SK-N-SH (cell line): ENCODE measurements at regions not wholly inside any gene's neighbourhood (a gene's known extent, or its start where the extent isn't known, plus 50 kb on each side); places are given as distances from the start of the nearest gene placed in this dataset.

Experiments used
- CTCF ChIA-PET: fragments of 300-600, 350-600 bp; formaldehyde crosslinking; extraction: SDS; loops from one replicate; lab custom pipeline; 2021; lab: Yijun Ruan, JAX
- POLR2A ChIA-PET: fragments of 350-600 bp; sonication (Branson Sonifier 250); formaldehyde crosslinking; extraction: SDS; loops from one replicate; lab custom pipeline; 2020; ENCODE audit warnings: antibody characterized with exemption, inconsistent platforms; lab: Yijun Ruan, JAX
- DNase-seq: peaks from one replicate; pipeline ENCODE4 v3.0.0; 2012
- H2AFZ ChIP-seq: fragments of 200-600 bp; sonication (generic); 2 replicates; pipeline ENCODE4 v1.8.1; 2016; ENCODE audit warnings: antibody characterized with exemption, mild to moderate bottlenecking, low read depth
- H3F3A ChIP-seq: fragments of 200-600 bp; sonication (generic); replicated peaks from 2 replicates; pipeline ENCODE3; 2016; ENCODE audit warnings: antibody characterized with exemption, mild to moderate bottlenecking; ENCODE audit not compliant: insufficient read depth
- H3K27ac ChIP-seq, 2 experiments: fragments of 200-500 bp in 1 of 2; fragments of 200-600 bp in 1 of 2; sonication (Bioruptor generic) in 1 of 2; sonication (generic), shearing (Covaris generic) in 1 of 2; 2 replicates each; pipeline versions ENCODE4 v1.5.1 to v1.6.1; 2014 to 2016; ENCODE audit warnings: low read depth in 2 of 2, inconsistent platforms in 1 of 2, low read length in 1 of 2, mild to moderate bottlenecking in 1 of 2, mixed read lengths in 1 of 2
- H3K27me3 ChIP-seq: fragments of 200-600 bp; sonication (generic), shearing (Covaris generic); 2 replicates; pipeline ENCODE4 v1.6.1; 2016; ENCODE audit warnings: mixed run types; ENCODE audit not compliant: insufficient read depth
- H3K36me3 ChIP-seq, 2 experiments: fragments of 200-500 bp in 1 of 2; fragments of 200-600 bp in 1 of 2; sonication (Bioruptor generic) in 1 of 2; sonication (generic) in 1 of 2; replicated peaks in 1 of 2; 2 replicates each; pipeline versions ENCODE3 to v1.5.1; 2014 to 2016; ENCODE audit warnings: low read length in 1 of 2, mild to moderate bottlenecking in 1 of 2; ENCODE audit not compliant: insufficient read depth in 2 of 2, control insufficient read depth in 1 of 2
- H3K4me1 ChIP-seq, 2 experiments: fragments of 200-500 bp in 1 of 2; fragments of 200-600 bp in 1 of 2; sonication (Bioruptor generic) in 1 of 2; sonication (generic), shearing (Covaris generic) in 1 of 2; 2 replicates each; pipeline versions ENCODE4 v1.5.1 to v1.6.1; 2014 to 2016; ENCODE audit warnings: low read depth in 1 of 2, low read length in 1 of 2, mixed run types in 1 of 2; ENCODE audit not compliant: insufficient read depth in 2 of 2, control insufficient read depth in 1 of 2
- H3K4me2 ChIP-seq: fragments of 200-600 bp; sonication (generic), shearing (Covaris generic); 2 replicates; pipeline ENCODE4 v1.6.1; 2017; ENCODE audit warnings: mixed run types
- H3K4me3 ChIP-seq, 2 experiments: fragments of 200-500 bp in 1 of 2; fragments of 200-600 bp in 1 of 2; sonication (Bioruptor generic) in 1 of 2; sonication (generic), shearing (Covaris generic) in 1 of 2; 2 replicates each; pipeline versions ENCODE4 v1.5.1 to v1.8.1; 2014 to 2016; ENCODE audit warnings: low read depth in 2 of 2, inconsistent platforms in 1 of 2, low read length in 1 of 2, mild to moderate bottlenecking in 1 of 2, mixed read lengths in 1 of 2, moderate library complexity in 1 of 2
- H3K79me2 ChIP-seq: fragments of 200-600 bp; sonication (generic); 2 replicates; pipeline ENCODE4 v1.8.1; 2017; ENCODE audit warnings: mild to moderate bottlenecking; ENCODE audit not compliant: insufficient read depth
- H3K9ac ChIP-seq: fragments of 200-600 bp; sonication (generic); 2 replicates; pipeline ENCODE4 v1.6.1; 2017; ENCODE audit warnings: mixed run types
- H3K9me2 ChIP-seq: fragments of 200-600 bp; sonication (generic); 2 replicates; pipeline ENCODE4 v1.6.1; 2017; ENCODE audit warnings: mixed run types
- H3K9me3 ChIP-seq: fragments of 200-600 bp; sonication (generic); 2 replicates; pipeline ENCODE4 v1.6.1; 2017; ENCODE audit warnings: mixed run types, mild to moderate bottlenecking, moderate library complexity
- H4K20me1 ChIP-seq: fragments of 200-600 bp; sonication (generic); 2 replicates; pipeline ENCODE4 v1.6.1; 2017; ENCODE audit warnings: mild to moderate bottlenecking, mixed run types; ENCODE audit not compliant: insufficient read depth
- CHD2 ChIP-seq: fragments of 150-350 bp; IDR thresholded peaks from 2 replicates; pipeline ENCODE4 v1.6.1; 2018; ENCODE audit warnings: low read length; ENCODE audit not compliant: partially characterized antibody
- CTCF ChIP-seq: fragments of 200-600 bp; sonication (generic); IDR thresholded peaks from 2 replicates; pipeline ENCODE4 v1.6.1; 2017; ENCODE audit warnings: antibody characterized with exemption, mild to moderate bottlenecking, moderate library complexity
- ELF1 ChIP-seq: IDR thresholded peaks from 2 replicates; pipeline ENCODE4 v1.4.0; 2012
- EZH2phosphoT487 ChIP-seq: fragments of 200-600 bp; sonication (generic); IDR thresholded peaks from 2 replicates; pipeline ENCODE4 v1.6.1; 2017; ENCODE audit warnings: low read depth, mixed run types, mild to moderate bottlenecking, antibody characterized with exemption, moderate library complexity, borderline replicate concordance
- FOSL2 ChIP-seq: IDR thresholded peaks from 2 replicates; pipeline ENCODE4 v1.4.0; 2012; ENCODE audit warnings: low read depth, mild to moderate bottlenecking, moderate library complexity, borderline replicate concordance
- FOXM1 ChIP-seq: IDR thresholded peaks from 2 replicates; pipeline ENCODE4 v1.4.0; 2012; ENCODE audit warnings: low read depth, mild to moderate bottlenecking
- IRF3 ChIP-seq: fragments of 150-350 bp; IDR thresholded peaks from 2 replicates; pipeline ENCODE4 v1.6.1; 2016; ENCODE audit warnings: mild to moderate bottlenecking, low read depth, low read length
- MAX ChIP-seq: IDR thresholded peaks from 2 replicates; pipeline ENCODE4 v1.4.0; 2012; ENCODE audit warnings: low read depth
- MXI1 ChIP-seq: IDR thresholded peaks from 2 replicates; pipeline ENCODE4 v1.6.1; 2012; ENCODE audit warnings: mild to moderate bottlenecking, low read depth, low read length, improper control_type of control experiment
- NRF1 ChIP-seq: IDR thresholded peaks from 2 replicates; pipeline ENCODE4 v1.6.1; 2012; ENCODE audit warnings: low read depth, mild to moderate bottlenecking, low read length
- POLR2AphosphoS5 ChIP-seq: IDR thresholded peaks from 2 replicates; pipeline ENCODE4 v1.6.1; 2012; ENCODE audit warnings: low read depth, low read length
- RFX5 ChIP-seq: IDR thresholded peaks from 2 replicates; pipeline ENCODE4 v1.6.1; 2012; ENCODE audit warnings: mild to moderate bottlenecking, improper control_type of control experiment, low read length
- RXRA ChIP-seq: IDR thresholded peaks from 2 replicates; pipeline ENCODE4 v1.4.0; 2012; ENCODE audit warnings: low read depth, mild to moderate bottlenecking, borderline replicate concordance
- SIN3A ChIP-seq: IDR thresholded peaks from 2 replicates; pipeline ENCODE4 v1.6.1; 2012; ENCODE audit warnings: low read depth, mild to moderate bottlenecking, low read length, moderate library complexity, borderline replicate concordance
- SMC3 ChIP-seq: IDR thresholded peaks from 2 replicates; pipeline ENCODE4 v1.6.1; 2012; ENCODE audit warnings: low read depth, low read length, improper control_type of control experiment
- TEAD4 ChIP-seq: IDR thresholded peaks from 2 replicates; pipeline ENCODE4 v1.4.0; 2012; ENCODE audit warnings: mild to moderate bottlenecking, borderline replicate concordance; ENCODE audit not compliant: insufficient read depth
- USF1 ChIP-seq: IDR thresholded peaks from 2 replicates; pipeline ENCODE4 v1.4.0; 2012; ENCODE audit warnings: low read depth, borderline replicate concordance
- WGBS: methylation state at CpG from one replicate; pipeline ENCODE4 v1.1.6; 2017; ENCODE audit warnings: low lambda C conversion rate; 5-methylcytosine and 5-hydroxymethylcytosine counted together

- no peaks in the 10 kb centered on the region for H3K36me3 ChIP-seq
- no peak for DNase-seq
- no peaks in the 10 kb centered on the region for H3F3A ChIP-seq
- no peaks in the 10 kb centered on the region for H3K79me2 ChIP-seq
- no peak overlapping the region for H2AFZ ChIP-seq
- CTCF ChIA-PET: no interaction called here
- no peaks in the 10 kb centered on the region for H3K9me3 ChIP-seq
- no peaks in the 10 kb centered on the region for H3K9me2 ChIP-seq
- H3K27me3 ChIP-seq: no peaks in the 10 kb centered on the region
- peaks cover 0 to 3% of the 10 kb centered on the region in 2 experiments; a peak in 1 of 4 replicates for H3K4me1 ChIP-seq
- WGBS: 20% methylated on average over 1 of the region's 9 CpGs
- TF ChIP-seq MAX: no peak
- TF ChIP-seq MXI1: no peak
- no peak for TF ChIP-seq POLR2AphosphoS5
- no peak for TF ChIP-seq RXRA
- no peak overlapping the region for H3K9ac ChIP-seq
- H3K4me3 ChIP-seq: no peak overlapping the region
- no peak overlapping the region for H3K27ac ChIP-seq
- POLR2A ChIA-PET: no interaction called here
- H4K20me1 ChIP-seq: no peaks in the 10 kb centered on the region
- H3K4me2 ChIP-seq: no peak overlapping the region
Measured at GRCh38 chr22:48649031-48649430, 1178.6 kb downstream of the BRD1 start.

- Histone ChIP-seq H3K9me3 (no peaks in the 10 kb centered on the region), H3K9me2 (no peaks in the 10 kb centered on the region), H3K4me3 (no peak overlapping the region), H3K27ac (no peak overlapping the region), H3K9ac (no peak overlapping the region), H3F3A (no peaks in the 10 kb centered on the region), H3K36me3 (no peaks in the 10 kb centered on the region), H3K4me1 (peaks cover 0 to 5% of the 10 kb centered on the region in 2 experiments; a peak in 1 of 4 replicates), H2AFZ (no peak overlapping the region), H4K20me1 (no peaks in the 10 kb centered on the region), H3K27me3 (no peaks in the 10 kb centered on the region), H3K4me2 (no peak overlapping the region), H3K79me2 (no peaks in the 10 kb centered on the region)
- no peak for DNase-seq
- POLR2A ChIA-PET: no interaction called here
- CTCF ChIA-PET: no interaction called here
- 32% methylated on average over 8 of the region's 25 CpGs for WGBS
- TF ChIP-seq CTCF: no peak
- no peak for TF ChIP-seq SIN3A
- TF ChIP-seq NRF1: no peak
- TF ChIP-seq IRF3: no peak
- TF ChIP-seq USF1: no peak
- TF ChIP-seq ELF1: no peak
- no peak for TF ChIP-seq FOXM1
- no peak for TF ChIP-seq MAX
- no peak for TF ChIP-seq TEAD4
- no peak for TF ChIP-seq EZH2phosphoT487
- TF ChIP-seq CHD2: no peak
- TF ChIP-seq FOSL2: no peak
- TF ChIP-seq RFX5: no peak
- TF ChIP-seq SMC3: no peak
Measured at GRCh38 chr22:48647606-48648515, 1179.8 kb downstream of the BRD1 start.
